Right lobe of liver (tissue), 4 donors: ENCODE measurements at regions not wholly inside any gene's neighbourhood (a gene's known extent, or its start where the extent isn't known, plus 50 kb on each side); places are given as distances from the start of the nearest gene placed in this dataset.

Experiments used
- CTCF ChIP-seq, 4 donors: fragments of 200-600 bp in 3 of 4; fragments of 450-650 bp in 1 of 4; IDR thresholded peaks; one replicate each; pipeline versions ENCODE4 v1.5.1 to v1.8.0; 2016 to 2022; ENCODE audit warnings: antibody characterized with exemption in 4 of 4, mild to moderate bottlenecking in 2 of 4
- POLR2A ChIP-seq: fragments of 450-650 bp; IDR thresholded peaks from one replicate; pipeline ENCODE4 v1.6.1; 2017; ENCODE audit warnings: antibody characterized with exemption, mild to moderate bottlenecking
- donor health status: DM: no; HTN: no; CAD: no.
- donor health status: DM: no; HTN: no; CAD: no.
- donor health status: DM: no; HTN: yes; CAD: no.

GRCh38 chr18:77995593-77995992 is 745.9 kb downstream of the GALR1 start:
- TF ChIP-seq CTCF (IDR thresholded peaks at IDR 0.05) (no peak), POLR2A (no peak)
